Ishikawa (cell line): ENCODE measurements at regions not wholly inside any gene's neighbourhood (a gene's known extent, or its start where the extent isn't known, plus 50 kb on each side); places are given as distances from the start of the nearest gene placed in this dataset.

Experiments
- CEBPB ChIP-seq: IDR thresholded peaks from 2 replicates; pipeline ENCODE4 v1.6.1; 2012
- EGR1 ChIP-seq: IDR thresholded peaks from 2 replicates; pipeline ENCODE4 v1.6.1; 2012
- EP300 ChIP-seq: IDR thresholded peaks from 2 replicates; pipeline ENCODE4 v1.6.1; 2012; ENCODE audit warnings: borderline replicate concordance
- RAD21 ChIP-seq: IDR thresholded peaks from 2 replicates; pipeline ENCODE4 v1.6.1; 2012; ENCODE audit warnings: low read depth
- TEAD4 ChIP-seq: IDR thresholded peaks from 2 replicates; pipeline ENCODE4 v1.6.1; 2012
- TF ChIP-seq, protein P1 (sequence below): IDR thresholded peaks from 2 replicates; pipeline ENCODE4 v1.6.1; 2012; ENCODE audit warnings: low read depth, mild to moderate bottlenecking
- TF ChIP-seq, protein P2 (sequence below): IDR thresholded peaks from 2 replicates; pipeline ENCODE4 v1.6.1; 2012

DNA sequence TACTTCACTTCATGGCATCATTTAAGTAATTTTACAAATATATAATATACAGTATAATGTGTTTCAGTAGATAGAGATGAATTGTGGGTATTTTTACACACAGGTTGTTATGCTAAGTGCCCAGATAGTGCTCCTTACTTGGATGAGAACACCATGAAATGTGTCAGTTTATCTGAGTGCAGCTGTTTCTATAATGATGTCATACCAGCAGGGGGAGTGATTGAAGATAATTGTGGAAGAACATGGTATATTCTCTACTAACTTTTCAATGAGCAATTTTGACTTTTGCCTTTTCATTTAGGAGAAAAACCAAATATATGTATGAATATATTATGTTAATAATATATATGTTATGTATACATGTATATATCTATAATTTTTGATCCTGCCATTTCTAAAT, 221.6 kb downstream of the LRRK2 start:
- TF ChIP-seq EP300 (no peak), CEBPB (no peak), TEAD4 (no peak), RAD21 (peak; percentile 34; the same call in 1 of the 2 replicates), EGR1 (no peak)
- TF ChIP-seq, protein P1, sequence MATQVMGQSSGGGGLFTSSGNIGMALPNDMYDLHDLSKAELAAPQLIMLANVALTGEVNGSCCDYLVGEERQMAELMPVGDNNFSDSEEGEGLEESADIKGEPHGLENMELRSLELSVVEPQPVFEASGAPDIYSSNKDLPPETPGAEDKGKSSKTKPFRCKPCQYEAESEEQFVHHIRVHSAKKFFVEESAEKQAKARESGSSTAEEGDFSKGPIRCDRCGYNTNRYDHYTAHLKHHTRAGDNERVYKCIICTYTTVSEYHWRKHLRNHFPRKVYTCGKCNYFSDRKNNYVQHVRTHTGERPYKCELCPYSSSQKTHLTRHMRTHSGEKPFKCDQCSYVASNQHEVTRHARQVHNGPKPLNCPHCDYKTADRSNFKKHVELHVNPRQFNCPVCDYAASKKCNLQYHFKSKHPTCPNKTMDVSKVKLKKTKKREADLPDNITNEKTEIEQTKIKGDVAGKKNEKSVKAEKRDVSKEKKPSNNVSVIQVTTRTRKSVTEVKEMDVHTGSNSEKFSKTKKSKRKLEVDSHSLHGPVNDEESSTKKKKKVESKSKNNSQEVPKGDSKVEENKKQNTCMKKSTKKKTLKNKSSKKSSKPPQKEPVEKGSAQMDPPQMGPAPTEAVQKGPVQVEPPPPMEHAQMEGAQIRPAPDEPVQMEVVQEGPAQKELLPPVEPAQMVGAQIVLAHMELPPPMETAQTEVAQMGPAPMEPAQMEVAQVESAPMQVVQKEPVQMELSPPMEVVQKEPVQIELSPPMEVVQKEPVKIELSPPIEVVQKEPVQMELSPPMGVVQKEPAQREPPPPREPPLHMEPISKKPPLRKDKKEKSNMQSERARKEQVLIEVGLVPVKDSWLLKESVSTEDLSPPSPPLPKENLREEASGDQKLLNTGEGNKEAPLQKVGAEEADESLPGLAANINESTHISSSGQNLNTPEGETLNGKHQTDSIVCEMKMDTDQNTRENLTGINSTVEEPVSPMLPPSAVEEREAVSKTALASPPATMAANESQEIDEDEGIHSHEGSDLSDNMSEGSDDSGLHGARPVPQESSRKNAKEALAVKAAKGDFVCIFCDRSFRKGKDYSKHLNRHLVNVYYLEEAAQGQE: no peak
- TF ChIP-seq, protein P2, sequence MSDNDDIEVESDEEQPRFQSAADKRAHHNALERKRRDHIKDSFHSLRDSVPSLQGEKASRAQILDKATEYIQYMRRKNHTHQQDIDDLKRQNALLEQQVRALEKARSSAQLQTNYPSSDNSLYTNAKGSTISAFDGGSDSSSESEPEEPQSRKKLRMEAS: no peak
